GDM1 (cell line): ENCODE measurements at regions not wholly inside any gene's neighbourhood (a gene's known extent, or its start where the extent isn't known, plus 50 kb on each side); places are given as distances from the start of the nearest gene placed in this dataset.

Experiments used
- DNase-seq: peaks from one replicate; lab custom pipeline; 2025; lab: John Stamatoyannopoulos, UW

DNA sequence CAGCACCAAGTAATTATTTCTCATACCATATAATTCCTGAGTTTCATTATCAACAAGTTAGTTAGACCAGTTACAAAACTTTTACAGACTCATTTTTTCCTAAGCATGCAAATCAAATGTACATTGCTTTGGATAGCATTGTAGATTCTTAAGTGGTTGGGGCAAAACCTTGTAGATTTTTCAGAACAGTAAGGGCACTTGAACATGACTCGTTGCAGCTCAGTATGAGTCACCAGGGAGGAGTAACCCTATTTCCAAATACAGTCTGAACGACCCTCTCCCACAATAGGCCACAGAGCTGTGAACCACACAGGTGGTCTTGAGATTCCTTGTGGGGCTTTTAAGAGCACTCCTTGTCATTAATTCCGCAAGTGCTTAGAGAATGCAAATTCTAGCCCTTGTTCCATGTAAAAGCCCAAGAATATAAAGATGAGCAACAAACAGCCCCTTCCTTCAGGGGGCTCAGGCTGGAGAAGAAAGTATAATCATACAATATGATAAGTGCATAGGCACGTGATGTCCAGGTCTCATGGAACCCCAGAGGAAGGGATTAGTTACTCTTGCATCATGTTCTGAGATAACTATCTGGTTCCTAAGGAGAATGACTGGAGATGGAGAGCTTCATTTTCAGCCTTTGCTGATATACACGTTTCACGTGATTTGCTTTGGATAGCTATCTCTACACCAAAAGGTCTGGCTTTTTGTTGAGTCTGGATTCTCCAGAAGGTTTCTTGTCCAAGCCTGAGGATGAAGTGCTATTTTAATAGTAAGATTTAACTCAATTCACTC lies 295.7 kb downstream of the KCNN2 start:
- DNase-seq: no peak

DNA sequence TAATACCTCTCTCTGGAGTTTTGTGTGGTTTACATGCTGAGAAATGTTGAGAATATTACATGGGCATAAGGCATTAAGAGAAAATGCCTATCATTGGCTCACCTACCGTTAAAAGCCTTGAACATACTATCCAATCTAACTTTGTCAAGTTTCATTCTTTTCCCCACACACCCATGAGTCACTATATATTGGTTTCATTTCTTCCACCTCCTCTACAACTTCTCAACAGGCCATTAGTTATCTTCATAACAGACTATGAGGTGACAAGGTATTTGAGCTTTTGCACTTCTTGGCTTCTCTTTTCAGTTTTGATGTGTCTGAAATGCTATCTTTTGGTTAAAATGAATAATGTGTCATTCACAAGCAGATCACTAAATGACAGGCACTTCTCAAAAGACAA lies 288.0 kb downstream of the KCNN2 start:
- DNase-seq: no peak

DNA sequence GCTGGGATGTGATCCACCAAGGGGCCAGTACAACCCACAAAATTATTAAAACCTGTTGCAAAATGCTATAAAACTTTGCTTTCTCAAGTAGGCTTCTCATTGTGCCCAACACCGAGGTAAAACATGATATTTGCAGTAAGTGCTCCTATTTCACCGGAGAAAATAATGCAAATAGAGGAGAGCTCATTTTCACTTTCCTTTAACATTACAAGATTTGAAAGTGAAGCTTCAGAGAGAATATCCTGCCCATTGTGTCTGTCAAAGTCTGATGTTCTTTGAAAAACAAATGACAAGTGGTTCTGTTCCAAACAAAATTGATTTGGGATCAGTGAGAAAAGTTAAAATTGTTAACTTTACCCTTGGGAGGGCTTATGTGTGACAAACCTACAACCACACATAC lies 287.1 kb downstream of the KCNN2 start:
- no peak for DNase-seq

DNA sequence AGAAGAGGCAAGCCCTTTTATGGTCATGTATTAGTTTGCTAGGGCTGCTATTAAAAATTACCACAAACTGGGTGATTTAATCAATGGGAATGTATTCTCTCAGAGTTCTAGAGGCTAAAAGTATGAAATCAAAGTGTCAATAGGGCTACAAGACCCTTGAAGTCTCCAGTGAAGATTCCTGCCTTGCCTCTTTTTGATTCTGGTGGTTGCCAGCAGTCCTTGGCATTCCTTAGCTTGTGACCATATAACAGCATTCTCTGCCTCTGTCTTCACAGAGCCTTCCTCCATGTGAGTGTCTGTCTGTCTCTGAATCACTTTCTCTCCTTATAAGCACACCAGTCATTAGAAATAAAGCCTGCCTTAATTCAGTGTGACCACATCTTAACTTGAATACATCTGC lies 282.7 kb downstream of the KCNN2 start:
- no peak for DNase-seq

DNA sequence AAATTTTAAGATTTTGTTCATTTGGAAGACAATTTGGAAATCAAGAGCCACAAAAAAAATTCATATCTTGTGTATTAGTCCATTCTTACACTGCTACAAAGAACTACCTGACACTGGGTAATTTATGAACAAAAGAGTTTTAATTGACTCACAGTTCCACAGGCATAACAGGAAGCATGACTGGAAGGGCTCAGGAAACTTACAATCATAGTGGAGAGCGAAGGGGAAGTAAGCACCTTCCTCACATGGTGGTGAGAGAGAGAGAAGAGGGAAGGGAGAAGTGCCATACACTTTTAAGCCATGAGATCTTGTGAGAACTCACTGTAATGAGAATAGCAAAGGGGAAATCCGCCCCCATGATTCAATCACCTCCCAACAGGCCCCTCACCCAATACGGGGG lies 274.4 kb downstream of the KCNN2 start:
- peak; percentile 42 for DNase-seq

DNA sequence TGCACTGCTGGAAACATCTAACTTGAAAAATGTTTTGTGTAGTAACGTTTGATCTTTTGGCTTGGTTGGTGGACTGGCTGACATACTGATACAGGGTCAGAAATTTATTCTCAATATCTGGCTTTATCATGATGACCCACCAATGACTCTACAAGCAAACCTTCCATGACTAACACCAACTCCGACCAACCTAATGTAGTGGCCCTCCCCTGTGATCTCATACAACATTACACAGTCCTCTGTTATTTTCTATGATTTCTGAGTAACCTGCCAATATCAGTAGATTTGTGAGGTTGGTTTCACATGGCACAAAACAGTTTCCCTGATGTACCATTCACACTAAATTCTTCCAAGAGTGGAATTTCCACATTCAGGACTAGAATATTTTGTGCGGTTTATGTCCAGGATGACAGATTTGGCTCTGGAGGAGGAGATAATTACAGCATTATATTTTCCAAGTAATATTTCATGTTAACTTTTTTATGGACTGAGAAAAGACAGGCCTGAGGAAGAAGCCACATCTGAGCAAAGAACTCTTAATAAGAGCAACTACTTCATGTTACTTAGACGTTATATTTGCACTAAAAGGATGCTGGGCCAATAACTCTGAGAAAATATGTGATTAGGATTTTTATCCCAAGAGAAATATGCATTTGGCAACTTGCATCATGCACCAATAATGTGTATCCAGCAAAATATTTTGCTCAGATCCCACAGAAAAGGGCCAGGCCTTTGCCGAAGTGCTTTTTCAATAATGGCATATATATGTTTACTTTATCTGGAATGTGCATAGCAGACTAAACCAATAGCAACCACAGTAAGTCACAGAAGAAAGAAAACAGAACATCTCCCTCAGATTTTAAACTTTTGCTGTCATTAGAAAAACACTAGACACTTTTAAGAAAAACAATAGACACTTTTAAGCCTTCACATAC lies 273.4 kb downstream of the KCNN2 start:
- no peak for DNase-seq

DNA sequence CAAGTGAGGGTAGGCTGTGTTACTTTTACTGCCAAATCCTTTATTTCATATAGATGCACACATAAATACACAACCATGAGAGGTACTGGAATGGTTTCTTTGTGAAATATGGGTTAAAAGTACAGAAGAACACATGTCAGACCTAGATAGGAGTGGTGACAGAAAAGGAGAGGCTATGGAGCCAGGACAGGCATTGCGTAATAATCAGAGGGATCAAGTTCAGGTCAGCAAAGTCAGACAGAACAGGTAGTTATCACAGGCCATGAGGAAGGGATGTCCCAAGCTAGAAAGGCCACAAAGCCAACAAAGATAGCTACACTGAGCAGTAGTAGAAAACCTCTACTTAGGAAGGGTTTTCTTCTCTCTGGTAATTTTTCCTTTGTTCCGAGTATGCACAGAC lies 272.6 kb downstream of the KCNN2 start:
- DNase-seq: no peak

DNA sequence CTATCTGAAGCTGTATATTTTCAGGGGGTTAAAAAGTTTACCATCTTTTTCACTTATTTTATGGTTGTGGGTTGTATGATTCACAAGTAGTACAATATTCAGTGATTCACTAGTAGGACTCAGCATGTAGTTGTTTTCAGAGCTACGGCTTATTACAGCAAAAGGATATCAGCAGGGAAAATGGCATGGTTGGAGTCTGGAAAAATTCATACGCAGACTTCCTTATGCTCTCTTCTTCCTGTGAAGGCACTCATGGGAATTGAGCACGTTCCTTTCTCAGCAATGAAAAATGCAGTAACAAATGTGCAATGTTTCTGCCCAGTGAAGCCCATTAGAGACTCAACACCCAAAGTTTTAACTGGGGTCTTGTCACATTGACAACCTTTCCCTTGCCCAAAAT lies 250.5 kb downstream of the KCNN2 start:
- no peak for DNase-seq

DNA sequence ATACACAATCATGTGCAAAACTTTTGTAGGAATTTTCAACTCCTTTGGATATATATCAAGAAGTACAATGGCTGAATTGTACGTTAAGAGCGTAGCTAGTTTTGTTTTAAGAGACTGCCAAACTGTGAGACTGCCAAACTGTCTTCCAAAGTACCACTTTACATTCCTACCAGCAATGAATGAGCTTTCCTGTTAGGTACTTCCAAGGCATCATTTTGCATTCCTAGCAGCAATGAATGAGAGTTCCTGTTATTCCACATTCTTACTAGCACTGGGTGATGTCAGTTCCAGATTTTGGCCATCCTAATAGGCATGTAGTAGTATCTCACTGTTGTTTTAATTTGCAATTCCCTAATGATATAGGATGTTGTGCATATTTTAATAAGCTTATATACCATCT lies 219.3 kb downstream of the KCNN2 start:
- DNase-seq: no peak

DNA sequence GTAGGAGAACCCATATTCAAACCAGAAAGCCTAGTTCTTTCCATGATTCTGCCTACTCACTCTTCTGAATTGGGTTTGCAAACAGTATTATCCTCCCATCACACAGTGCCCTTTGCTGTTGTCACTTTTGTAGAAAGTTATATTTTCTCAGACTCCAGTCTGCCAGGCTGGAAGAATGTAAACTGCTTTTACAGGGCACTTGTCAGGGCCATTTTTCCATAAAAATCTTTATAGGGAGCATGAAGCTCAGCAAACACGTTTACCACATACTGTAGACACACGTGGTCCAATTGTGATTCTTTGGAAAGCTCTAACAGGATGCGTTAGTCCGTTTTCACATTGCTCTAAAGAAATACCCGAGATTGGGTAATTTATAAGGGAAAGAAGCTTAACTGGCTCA lies 204.0 kb downstream of the KCNN2 start:
- no peak for DNase-seq

DNA sequence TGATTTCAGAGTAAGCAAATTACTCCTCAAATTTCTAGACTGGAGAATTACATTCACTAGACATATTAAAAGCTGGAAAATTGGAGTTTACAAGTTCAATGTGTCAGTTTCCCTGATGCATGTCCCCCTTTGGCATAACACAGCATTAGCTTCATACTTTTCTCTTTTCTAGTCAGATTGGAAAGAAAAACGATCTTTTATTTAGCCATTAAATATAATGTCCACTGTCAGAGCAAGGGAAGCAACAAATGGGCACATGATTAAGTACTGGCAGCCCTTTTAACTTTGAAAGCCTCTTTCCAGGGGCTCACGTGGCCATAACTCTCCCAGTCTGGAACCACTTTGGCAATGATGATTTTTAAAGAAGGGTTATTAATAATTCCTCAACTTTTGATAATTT lies 203.3 kb downstream of the KCNN2 start:
- no peak for DNase-seq

DNA sequence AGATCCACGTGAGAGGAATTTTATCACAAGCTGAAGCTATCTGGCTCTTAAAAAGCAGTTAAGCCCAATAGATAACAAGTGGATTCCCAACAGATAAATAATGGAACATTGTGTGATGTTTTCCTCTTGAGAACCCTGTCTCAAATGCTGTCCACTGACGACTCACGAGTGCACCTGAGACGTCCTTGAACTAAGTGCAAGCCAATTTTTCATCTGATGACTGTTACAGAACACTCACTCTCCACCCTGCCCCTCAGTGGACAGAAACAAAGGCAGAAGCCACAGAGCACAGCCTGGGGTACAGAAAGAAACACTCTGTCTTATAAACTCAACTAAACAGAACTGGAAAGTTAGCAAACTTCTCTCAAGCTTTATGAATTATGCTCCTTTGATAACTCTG lies 199.5 kb downstream of the KCNN2 start:
- no peak for DNase-seq
